ENCODE measurements at regions not wholly inside any gene's neighbourhood (a gene's known extent, or its start where the extent isn't known, plus 50 kb on each side); places are given as distances from the start of the nearest gene placed in this dataset.

GRCh38 chr14:84581041-84581440 lies 948.9 kb upstream of the FLRT2 start:
- Histone ChIP-seq H3K36me3 (no peaks in the 10 kb centered on the region), H3K4me1 (replicated peaks) (no peaks in the 10 kb centered on the region), H3K27ac (no peak overlapping the region), H3K27me3 (replicated peaks) (no peaks in the 10 kb centered on the region), H3K9me3 (replicated peaks) (no peaks in the 10 kb centered on the region), H3K4me3 (no peak overlapping the region)
- no peak for DNase-seq (ENCODE audit: low read depth in 1 of 2, low spot score in 2 of 2)

GRCh38 chr14:84584511-84584910 lies 945.4 kb upstream of the FLRT2 start:
- Histone ChIP-seq H3K4me3 (no peak overlapping the region), H3K27ac (no peak overlapping the region), H3K27me3 (replicated peaks) (no peaks in the 10 kb centered on the region), H3K9me3 (replicated peaks) (no peaks in the 10 kb centered on the region), H3K36me3 (no peaks in the 10 kb centered on the region), H3K4me1 (replicated peaks) (no peaks in the 10 kb centered on the region)
- DNase-seq (ENCODE audit: low read depth in 1 of 2, low spot score in 2 of 2), result no peak

GRCh38 chr14:84591827-84592445 lies 938.0 kb upstream of the FLRT2 start:
- H3K9me3 ChIP-seq (replicated peaks), result no peaks in the 10 kb centered on the region
- H3K36me3 ChIP-seq, result no peaks in the 10 kb centered on the region
- no peak overlapping the region for H3K27ac ChIP-seq
- H3K4me1 ChIP-seq (replicated peaks), result no peaks in the 10 kb centered on the region
- H3K4me3 ChIP-seq, result no peak overlapping the region
- H3K27me3 ChIP-seq (replicated peaks), result no peaks in the 10 kb centered on the region
- no peak for DNase-seq (ENCODE audit: low read depth in 1 of 2, low spot score in 2 of 2)

GRCh38 chr14:84592770-84593169 lies 937.2 kb upstream of the FLRT2 start:
- Histone ChIP-seq H3K27ac (no peak overlapping the region), H3K27me3 (replicated peaks) (no peaks in the 10 kb centered on the region), H3K9me3 (replicated peaks) (no peaks in the 10 kb centered on the region), H3K4me3 (no peak overlapping the region), H3K36me3 (no peaks in the 10 kb centered on the region), H3K4me1 (replicated peaks) (no peaks in the 10 kb centered on the region)
- DNase-seq (ENCODE audit: low read depth in 1 of 2, low spot score in 2 of 2), result no peak

GRCh38 chr14:84610086-84610485 lies 919.9 kb upstream of the FLRT2 start:
- Histone ChIP-seq H3K27ac (no peak overlapping the region), H3K9me3 (replicated peaks) (no peaks in the 10 kb centered on the region), H3K36me3 (no peaks in the 10 kb centered on the region), H3K27me3 (replicated peaks) (no peaks in the 10 kb centered on the region), H3K4me3 (no peak overlapping the region), H3K4me1 (replicated peaks) (no peaks in the 10 kb centered on the region)
- no peak for DNase-seq (ENCODE audit: low read depth in 1 of 2, low spot score in 2 of 2)

- Histone ChIP-seq H3K9me3 (replicated peaks) (no peaks in the 10 kb centered on the region), H3K4me1 (replicated peaks) (no peaks in the 10 kb centered on the region), H3K27me3 (replicated peaks) (no peaks in the 10 kb centered on the region), H3K4me3 (no peak overlapping the region), H3K36me3 (no peaks in the 10 kb centered on the region), H3K27ac (no peak overlapping the region)
- DNase-seq (ENCODE audit: low read depth in 1 of 2, low spot score in 2 of 2), result no peak
Measured at GRCh38 chr14:84622357-84622756, 907.6 kb upstream of the FLRT2 start.

GRCh38 chr14:84643446-84643845 lies 886.5 kb upstream of the FLRT2 start:
- no peak overlapping the region for H3K27ac ChIP-seq
- H3K4me3 ChIP-seq, result no peak overlapping the region
- no peaks in the 10 kb centered on the region for H3K27me3 ChIP-seq (replicated peaks)
- DNase-seq (ENCODE audit: low read depth in 1 of 2, low spot score in 2 of 2), result no peak
- H3K9me3 ChIP-seq (replicated peaks), result no peaks in the 10 kb centered on the region
- no peaks in the 10 kb centered on the region for H3K36me3 ChIP-seq
- H3K4me1 ChIP-seq (replicated peaks), result no peaks in the 10 kb centered on the region

GRCh38 chr14:84646786-84647500 lies 883.0 kb upstream of the FLRT2 start:
- H3K36me3 ChIP-seq, result no peaks in the 10 kb centered on the region
- no peaks in the 10 kb centered on the region for H3K27me3 ChIP-seq (replicated peaks)
- peak in 1 of 2 experiments; percentile 1 for DNase-seq (ENCODE audit: low read depth in 1 of 2, low spot score in 2 of 2)
- H3K4me3 ChIP-seq, result no peak overlapping the region
- H3K27ac ChIP-seq, result no peak overlapping the region
- H3K4me1 ChIP-seq (replicated peaks), result no peaks in the 10 kb centered on the region
- H3K9me3 ChIP-seq (replicated peaks), result no peaks in the 10 kb centered on the region; the same call in 1 of the 2 replicates

- no peaks in the 10 kb centered on the region for H3K36me3 ChIP-seq
- no peak overlapping the region for H3K27ac ChIP-seq
- no peak overlapping the region for H3K4me3 ChIP-seq
- no peak for DNase-seq (ENCODE audit: low read depth in 1 of 2, low spot score in 2 of 2)
- no peaks in the 10 kb centered on the region for H3K4me1 ChIP-seq (replicated peaks)
- H3K9me3 ChIP-seq (replicated peaks), result no peaks in the 10 kb centered on the region
- no peaks in the 10 kb centered on the region for H3K27me3 ChIP-seq (replicated peaks)
Measured at GRCh38 chr14:84655014-84655413, 874.9 kb upstream of the FLRT2 start.

- H3K36me3 ChIP-seq, result no peaks in the 10 kb centered on the region
- H3K4me3 ChIP-seq, result no peak overlapping the region
- no peaks in the 10 kb centered on the region for H3K4me1 ChIP-seq (replicated peaks)
- H3K9me3 ChIP-seq (replicated peaks), result no peaks in the 10 kb centered on the region
- H3K27ac ChIP-seq, result no peak overlapping the region
- no peaks in the 10 kb centered on the region for H3K27me3 ChIP-seq (replicated peaks)
- DNase-seq (ENCODE audit: low read depth in 1 of 2, low spot score in 2 of 2), result no peak
Measured at GRCh38 chr14:84657911-84658310, 872.0 kb upstream of the FLRT2 start.

- no peaks in the 10 kb centered on the region for H3K4me1 ChIP-seq (replicated peaks)
- DNase-seq (ENCODE audit: low read depth in 1 of 2, low spot score in 2 of 2), result no peak
- no peaks in the 10 kb centered on the region; the same call in 1 of the 2 replicates for H3K9me3 ChIP-seq (replicated peaks)
- H3K27me3 ChIP-seq (replicated peaks), result no peaks in the 10 kb centered on the region
- H3K4me3 ChIP-seq, result no peak overlapping the region
- H3K36me3 ChIP-seq, result no peaks in the 10 kb centered on the region
- no peak overlapping the region for H3K27ac ChIP-seq
Measured at GRCh38 chr14:84670796-84671195, 859.1 kb upstream of the FLRT2 start.

GRCh38 chr14:84671776-84672175 lies 858.2 kb upstream of the FLRT2 start:
- Histone ChIP-seq H3K4me3 (no peak overlapping the region), H3K4me1 (replicated peaks) (no peaks in the 10 kb centered on the region), H3K9me3 (replicated peaks) (no peaks in the 10 kb centered on the region; the same call in 1 of the 2 replicates), H3K27me3 (replicated peaks) (no peaks in the 10 kb centered on the region), H3K27ac (no peak overlapping the region), H3K36me3 (no peaks in the 10 kb centered on the region)
- no peak for DNase-seq (ENCODE audit: low read depth in 1 of 2, low spot score in 2 of 2)

GRCh38 chr14:84674636-84675035 lies 855.3 kb upstream of the FLRT2 start:
- no peaks in the 10 kb centered on the region for H3K36me3 ChIP-seq
- H3K27ac ChIP-seq, result no peak overlapping the region
- no peak overlapping the region for H3K4me3 ChIP-seq
- H3K4me1 ChIP-seq (replicated peaks), result no peaks in the 10 kb centered on the region
- H3K27me3 ChIP-seq (replicated peaks), result no peaks in the 10 kb centered on the region
- no peak for DNase-seq (ENCODE audit: low read depth in 1 of 2, low spot score in 2 of 2)
- no peaks in the 10 kb centered on the region; the same call in 1 of the 2 replicates for H3K9me3 ChIP-seq (replicated peaks)

- H3K27me3 ChIP-seq (replicated peaks), result no peaks in the 10 kb centered on the region
- no peak for DNase-seq (ENCODE audit: low read depth in 1 of 2, low spot score in 2 of 2)
- H3K9me3 ChIP-seq (replicated peaks), result no peaks in the 10 kb centered on the region
- H3K4me3 ChIP-seq, result no peak overlapping the region
- no peak overlapping the region for H3K27ac ChIP-seq
- no peaks in the 10 kb centered on the region for H3K36me3 ChIP-seq
- H3K4me1 ChIP-seq (replicated peaks), result no peaks in the 10 kb centered on the region
Measured at GRCh38 chr14:84686550-84686949, 843.4 kb upstream of the FLRT2 start.
